Neural crest cell (in vitro differentiated cells): ENCODE measurements at regions not wholly inside any gene's neighbourhood (a gene's known extent, or its start where the extent isn't known, plus 50 kb on each side); places are given as distances from the start of the nearest gene placed in this dataset.

Source experiments
- DNase-seq: peaks from one replicate; pipeline ENCODE4 v3.0.0; 2021; ENCODE audit warnings: low read depth, mixed read lengths, low spot score
- H3K27ac Mint-ChIP-seq: one replicate; pipeline ENCODE4 v1.8.0; 2021; ENCODE audit warnings: mild to moderate bottlenecking, mixed read lengths; ENCODE audit not compliant: unreplicated experiment
- H3K27me3 Mint-ChIP-seq: 2 replicates; pipeline ENCODE4 v1.8.0; 2021; ENCODE audit warnings: low read depth, mild to moderate bottlenecking, mixed read lengths
- H3K36me3 Mint-ChIP-seq: 2 replicates; pipeline ENCODE4 v1.8.0; 2021; ENCODE audit warnings: low read depth, mild to moderate bottlenecking, mixed read lengths
- H3K4me1 Mint-ChIP-seq: 2 replicates; pipeline ENCODE4 v1.8.0; 2021; ENCODE audit warnings: mixed read lengths
- H3K4me3 Mint-ChIP-seq: one replicate; pipeline ENCODE4 v1.8.0; 2021; ENCODE audit warnings: mild to moderate bottlenecking, mixed read lengths
- H3K9me3 Mint-ChIP-seq: 2 replicates; pipeline ENCODE4 v1.8.0; 2021; ENCODE audit warnings: mixed read lengths
- TF ChIP-seq, protein P1 (sequence below): fragments of 200-600 bp; sonication (generic); conservative IDR thresholded peaks from 2 replicates; pipeline ENCODE4 v1.5.0; 2021; ENCODE audit warnings: antibody characterized with exemption, mild to moderate bottlenecking

DNA sequence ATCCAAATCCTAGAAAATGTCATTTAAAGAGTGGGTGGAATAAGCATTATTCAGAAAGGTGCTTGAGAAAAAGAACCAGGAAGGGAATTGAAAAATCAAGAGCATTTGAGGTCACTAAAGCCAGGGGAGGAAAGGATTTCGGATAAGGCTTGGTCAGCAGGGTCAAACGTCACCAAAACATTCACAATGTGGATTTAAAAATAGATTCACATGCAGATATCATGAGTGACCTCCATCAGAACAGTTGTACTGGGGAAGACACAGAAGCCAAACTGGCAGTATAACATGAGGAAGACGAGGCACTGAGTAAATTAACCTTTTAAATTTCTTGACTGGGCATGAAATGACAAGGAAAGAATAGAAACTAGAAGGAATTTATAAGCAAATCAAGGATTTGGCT, 175.1 kb upstream of the CCDC196 start:
- TF ChIP-seq, protein P1, sequence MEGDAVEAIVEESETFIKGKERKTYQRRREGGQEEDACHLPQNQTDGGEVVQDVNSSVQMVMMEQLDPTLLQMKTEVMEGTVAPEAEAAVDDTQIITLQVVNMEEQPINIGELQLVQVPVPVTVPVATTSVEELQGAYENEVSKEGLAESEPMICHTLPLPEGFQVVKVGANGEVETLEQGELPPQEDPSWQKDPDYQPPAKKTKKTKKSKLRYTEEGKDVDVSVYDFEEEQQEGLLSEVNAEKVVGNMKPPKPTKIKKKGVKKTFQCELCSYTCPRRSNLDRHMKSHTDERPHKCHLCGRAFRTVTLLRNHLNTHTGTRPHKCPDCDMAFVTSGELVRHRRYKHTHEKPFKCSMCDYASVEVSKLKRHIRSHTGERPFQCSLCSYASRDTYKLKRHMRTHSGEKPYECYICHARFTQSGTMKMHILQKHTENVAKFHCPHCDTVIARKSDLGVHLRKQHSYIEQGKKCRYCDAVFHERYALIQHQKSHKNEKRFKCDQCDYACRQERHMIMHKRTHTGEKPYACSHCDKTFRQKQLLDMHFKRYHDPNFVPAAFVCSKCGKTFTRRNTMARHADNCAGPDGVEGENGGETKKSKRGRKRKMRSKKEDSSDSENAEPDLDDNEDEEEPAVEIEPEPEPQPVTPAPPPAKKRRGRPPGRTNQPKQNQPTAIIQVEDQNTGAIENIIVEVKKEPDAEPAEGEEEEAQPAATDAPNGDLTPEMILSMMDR, result no peak
- H3K27me3 Mint-ChIP-seq, result no peaks in the 10 kb centered on the region

DNA sequence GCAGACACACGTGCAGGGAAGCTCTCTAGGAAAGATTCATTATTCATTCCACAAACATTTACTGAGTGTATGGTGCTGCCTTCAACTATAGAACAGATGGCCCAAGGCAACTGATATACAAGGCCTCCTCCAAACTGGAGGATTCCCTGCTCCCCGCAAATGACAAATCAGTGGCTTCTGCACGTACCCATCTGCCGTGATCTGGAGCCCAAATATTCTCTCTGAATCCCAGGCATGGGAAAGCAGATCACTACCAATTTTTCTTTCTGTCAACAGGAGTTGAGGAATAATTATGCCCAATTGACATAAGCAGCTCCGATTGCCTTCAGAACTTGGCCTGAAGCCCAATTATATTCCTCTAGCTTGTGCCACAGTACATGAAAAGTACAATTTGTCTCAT, 174.2 kb upstream of the CCDC196 start:
- Mint-ChIP-seq H3K27me3 (no peaks in the 10 kb centered on the region), H3K4me1 (no peaks in the 10 kb centered on the region), H3K27ac (no peak overlapping the region), H3K4me3 (no peak overlapping the region), H3K9me3 (peaks cover 5% of the 10 kb centered on the region), H3K36me3 (peaks cover under 1% of the 10 kb centered on the region)
- DNase-seq, result no peak
- TF ChIP-seq, protein P1, result no peak

More for the DNA sequence above, 175.1 kb upstream of the CCDC196 start:
- Mint-ChIP-seq H3K4me1 (no peaks in the 10 kb centered on the region), H3K9me3 (peaks cover 5% of the 10 kb centered on the region), H3K4me3 (no peak overlapping the region), H3K27ac (no peak overlapping the region), H3K36me3 (no peaks in the 10 kb centered on the region)
- no peak for DNase-seq

DNA sequence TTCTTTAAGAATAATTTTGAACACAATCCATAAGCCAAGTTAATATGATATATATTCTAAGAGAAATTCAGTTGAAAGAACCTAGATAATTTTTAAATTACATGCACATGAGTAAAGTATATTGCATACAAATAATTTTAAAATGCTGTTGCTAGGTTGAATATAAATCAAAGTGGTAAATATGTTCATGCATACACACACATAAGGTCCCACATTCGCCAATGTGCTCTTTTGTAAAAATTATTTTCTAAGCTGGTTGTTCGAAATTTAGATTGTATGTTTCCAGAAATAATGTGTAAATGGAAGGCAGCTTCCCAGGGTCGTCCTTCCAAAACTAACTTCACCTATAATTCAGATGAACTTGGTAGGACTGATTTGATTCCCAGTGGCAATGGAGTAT, 173.7 kb upstream of the CCDC196 start:
- H3K4me1 Mint-ChIP-seq, result no peaks in the 10 kb centered on the region
- H3K36me3 Mint-ChIP-seq, result peaks cover 5% of the 10 kb centered on the region

DNA sequence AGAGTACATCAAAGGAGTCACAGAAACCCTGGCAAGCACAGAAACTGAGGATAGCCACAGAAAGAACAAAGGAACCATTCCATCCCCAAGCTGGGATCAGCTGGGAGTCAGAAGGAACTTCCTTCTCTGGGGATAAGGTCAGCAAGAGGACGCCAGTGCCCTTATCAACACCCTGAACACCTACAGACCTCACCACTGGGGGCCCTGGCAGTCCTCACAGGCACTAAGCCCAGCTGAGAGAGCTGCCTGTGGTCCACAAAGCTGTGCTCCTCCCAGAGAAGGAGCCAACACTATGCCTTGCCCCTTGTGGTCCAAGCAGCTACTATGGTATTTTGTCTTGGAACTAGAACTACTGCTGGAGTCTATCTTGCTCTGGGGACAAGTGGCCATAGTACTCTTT, 171.1 kb upstream of the CCDC196 start:
- Mint-ChIP-seq H3K4me1 (no peaks in the 10 kb centered on the region), H3K27ac (no peak overlapping the region)
- DNase-seq, result no peak

More for the DNA sequence above, 173.7 kb upstream of the CCDC196 start:
- Mint-ChIP-seq H3K27ac (no peak overlapping the region), H3K9me3 (peaks cover 9% of the 10 kb centered on the region), H3K4me3 (no peak overlapping the region), H3K27me3 (no peaks in the 10 kb centered on the region)
- TF ChIP-seq, protein P1, result no peak
- no peak for DNase-seq

DNA sequence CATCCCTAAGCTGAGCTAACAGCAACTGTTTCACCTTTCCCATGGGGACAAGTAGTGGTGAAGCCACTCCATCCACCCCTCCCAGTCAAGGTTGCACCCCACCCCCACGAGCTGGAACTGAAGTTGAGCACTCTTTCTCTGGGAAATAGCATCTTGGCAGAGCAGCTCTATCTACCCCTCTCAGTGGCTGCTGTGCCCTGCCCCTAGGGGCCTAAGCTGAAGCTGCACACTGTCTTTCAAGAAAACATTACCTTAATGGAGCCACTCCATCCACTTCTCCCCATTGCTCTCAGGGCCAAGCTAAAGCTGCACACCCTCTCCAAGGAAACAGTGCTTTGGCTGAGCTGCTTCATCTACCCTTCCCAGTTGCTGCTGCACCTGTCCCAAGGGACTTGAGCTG, 170.6 kb upstream of the CCDC196 start:
- no peaks in the 10 kb centered on the region for H3K4me1 Mint-ChIP-seq
- no peak overlapping the region for H3K4me3 Mint-ChIP-seq
- H3K36me3 Mint-ChIP-seq, result peaks cover 5% of the 10 kb centered on the region
- peaks cover 5% of the 10 kb centered on the region for H3K27me3 Mint-ChIP-seq
- H3K9me3 Mint-ChIP-seq, result peaks cover 13% of the 10 kb centered on the region
- no peak overlapping the region for H3K27ac Mint-ChIP-seq
- DNase-seq, result no peak
- TF ChIP-seq, protein P1, result no peak

More for the DNA sequence above, 171.1 kb upstream of the CCDC196 start:
- Mint-ChIP-seq H3K36me3 (peaks cover 5% of the 10 kb centered on the region), H3K4me3 (no peak overlapping the region), H3K27me3 (peaks cover 5% of the 10 kb centered on the region), H3K9me3 (peaks cover 13% of the 10 kb centered on the region)
- TF ChIP-seq, protein P1, result no peak

DNA sequence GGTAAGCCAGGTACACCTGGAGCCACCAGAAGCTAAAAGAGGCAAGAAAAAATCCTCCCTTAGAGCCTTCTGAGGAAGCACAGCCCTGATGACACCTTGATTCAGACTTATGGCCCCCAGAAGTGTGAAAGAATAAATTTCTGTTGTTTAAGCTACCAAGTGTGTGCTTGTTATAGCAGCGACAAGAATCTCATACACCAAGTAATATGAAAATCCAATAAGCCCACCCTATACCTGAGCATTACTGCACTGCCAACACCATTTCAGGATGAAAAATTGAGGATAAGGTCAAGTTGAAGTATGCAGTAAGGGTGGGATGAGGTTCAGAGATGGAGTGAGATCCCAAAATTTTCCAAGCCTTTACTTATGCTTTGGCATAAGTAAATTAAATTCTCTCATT, 163.6 kb upstream of the CCDC196 start:
- Mint-ChIP-seq H3K4me1 (no peaks in the 10 kb centered on the region), H3K9me3 (peaks cover 9% of the 10 kb centered on the region), H3K36me3 (no peaks in the 10 kb centered on the region), H3K27ac (no peak overlapping the region), H3K27me3 (peaks cover 5% of the 10 kb centered on the region), H3K4me3 (no peak overlapping the region)
- TF ChIP-seq, protein P1, result no peak
- DNase-seq, result no peak
